ENCODE measurements at regions not wholly inside any gene's neighbourhood (a gene's known extent, or its start where the extent isn't known, plus 50 kb on each side); places are given as distances from the start of the nearest gene placed in this dataset.

DNA sequence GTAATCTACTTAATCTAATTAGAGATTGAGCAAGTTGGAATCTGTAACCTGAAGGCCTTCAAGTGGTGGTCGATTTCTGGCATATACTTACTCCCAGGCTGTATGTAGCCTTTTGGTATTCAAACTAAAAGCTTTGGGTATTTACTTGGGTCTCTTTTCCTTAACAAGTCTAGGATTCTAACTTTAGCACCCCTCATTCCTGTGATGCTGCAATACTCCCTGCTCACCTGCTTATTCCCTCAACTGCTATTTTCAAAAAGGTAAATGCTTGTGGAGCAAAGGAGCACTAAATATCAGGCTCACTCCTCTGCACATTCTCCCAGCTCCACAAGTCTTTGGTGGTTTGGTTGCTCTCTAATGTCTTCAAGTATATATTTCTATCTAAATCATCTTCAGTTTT is 68.0 kb upstream of the CYYR1 start:
- no peak for DNase-seq

DNA sequence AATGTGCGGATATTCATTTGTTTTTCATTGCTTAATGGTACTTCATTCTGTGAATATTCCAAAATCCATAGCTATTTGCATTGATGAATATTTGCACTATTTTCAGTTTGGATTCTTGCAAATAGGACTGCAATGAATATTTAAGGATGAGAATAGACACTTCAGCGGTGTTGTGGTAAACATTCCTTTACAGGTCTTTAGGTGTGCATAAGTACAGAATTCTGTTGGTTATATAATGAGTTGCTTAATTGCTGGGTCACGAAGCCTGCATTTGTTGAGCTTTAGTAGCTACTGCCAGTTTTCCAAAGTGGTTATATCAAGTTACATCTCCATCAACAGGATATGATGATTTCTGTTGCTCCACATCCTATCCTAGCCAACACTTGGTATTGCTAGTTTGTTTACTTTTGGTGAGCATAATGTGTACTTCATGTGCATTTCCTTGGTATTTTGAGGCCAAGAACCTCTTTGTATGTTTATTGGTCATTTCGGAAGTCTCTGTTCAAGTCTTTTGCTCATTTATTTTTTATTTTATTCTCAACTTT is 64.2 kb upstream of the CYYR1 start:
- no peak for DNase-seq

DNA sequence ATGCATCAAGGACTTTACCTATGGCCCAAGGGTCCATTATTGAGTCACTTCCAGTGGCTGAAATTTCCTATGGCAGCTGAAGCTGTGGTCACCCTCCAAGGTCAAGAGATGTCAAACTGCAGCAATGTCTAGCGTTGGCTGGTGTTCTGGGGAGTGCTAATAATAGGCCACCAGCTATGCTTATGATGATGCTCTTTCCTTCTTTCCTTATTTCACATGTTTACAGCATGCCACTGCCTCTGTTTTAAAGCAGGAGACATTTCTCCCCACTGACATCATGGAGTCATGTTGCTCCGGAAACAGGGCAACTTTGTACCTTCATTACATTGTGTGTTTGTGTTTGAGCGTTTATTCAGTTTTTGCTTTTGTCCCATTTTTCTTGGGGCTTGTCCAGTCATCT is 62.6 kb upstream of the CYYR1 start:
- DNase-seq = no peak

DNA sequence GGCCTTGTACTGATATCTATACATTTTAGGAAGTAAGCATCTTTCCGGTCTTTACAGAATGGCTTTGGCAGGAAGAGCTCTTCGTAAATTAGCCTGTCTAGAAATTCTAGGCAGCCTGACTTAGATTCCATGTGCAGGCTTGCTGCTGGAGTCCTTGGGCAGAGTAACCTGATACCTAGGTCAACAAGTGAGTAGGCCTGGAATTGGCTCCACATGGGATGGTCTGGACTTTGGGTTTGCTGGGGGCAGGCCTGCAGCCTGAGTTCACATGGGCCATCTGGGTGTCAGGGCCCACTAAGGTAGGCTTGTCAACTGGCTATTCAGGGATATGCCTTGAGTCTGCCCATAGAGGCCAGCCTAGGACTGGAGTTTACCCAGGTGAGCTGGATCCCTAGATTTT is 59.6 kb upstream of the CYYR1 start:
- no peak for DNase-seq

DNA sequence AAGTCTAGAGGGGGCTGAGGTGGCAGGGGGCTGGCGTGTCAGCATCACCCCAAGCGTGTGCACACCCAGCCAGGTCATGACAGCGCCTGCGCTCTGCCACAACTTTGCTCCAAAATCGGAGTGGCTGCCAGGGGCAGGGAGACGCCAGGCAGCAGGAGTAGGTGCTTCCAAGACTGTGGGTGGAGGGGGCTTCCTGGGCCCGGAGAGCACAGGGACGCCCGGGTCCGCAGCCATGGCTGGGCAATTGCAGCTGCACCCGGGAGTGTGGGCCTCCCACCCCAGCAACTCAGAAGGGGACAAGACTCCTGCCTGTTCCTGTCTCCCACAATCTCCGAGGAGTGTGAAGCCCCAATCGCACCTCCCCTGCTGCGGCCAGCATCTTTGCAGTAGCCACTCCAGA is 53.1 kb upstream of the CYYR1 start:
- DNase-seq = no peak

DNA sequence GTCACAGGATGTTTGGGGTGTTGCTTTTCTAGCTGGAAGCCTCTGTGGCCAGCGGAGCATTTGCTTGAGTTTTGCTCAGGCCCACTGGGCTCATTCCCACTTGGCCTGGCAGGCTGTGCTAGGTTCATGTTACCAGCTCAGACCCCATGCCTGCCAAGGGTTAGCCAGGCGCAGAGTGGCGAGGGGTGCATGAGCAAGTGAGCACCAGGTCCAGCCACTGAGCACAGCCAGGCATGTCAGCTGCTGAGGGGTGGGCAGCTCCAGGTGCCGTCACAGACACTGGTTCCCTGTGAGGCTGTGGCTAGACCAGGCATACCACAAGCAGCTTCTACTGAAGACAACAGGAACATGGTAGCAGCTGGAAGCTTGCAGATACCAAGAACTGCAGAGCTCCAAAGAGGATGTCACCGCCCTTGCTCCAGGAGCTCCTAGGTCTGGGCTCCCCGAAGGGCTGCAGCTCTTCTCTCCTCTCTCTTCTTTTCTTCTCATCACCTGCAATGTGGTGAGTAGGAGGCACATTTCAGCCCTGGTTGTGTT is 52.0 kb upstream of the CYYR1 start:
- DNase-seq = no peak
